Body of pancreas (tissue), 4 donors: ENCODE measurements at regions not wholly inside any gene's neighbourhood (a gene's known extent, or its start where the extent isn't known, plus 50 kb on each side); places are given as distances from the start of the nearest gene placed in this dataset.

ENCODE experiments used
- POLR2A ChIP-seq, 3 donors: fragments of 450-650 bp; IDR thresholded peaks; one replicate each; pipeline ENCODE4 v1.6.1; 2016; ENCODE audit warnings: antibody characterized with exemption in 3 of 3, mild to moderate bottlenecking in 2 of 3
- TF ChIP-seq, protein P1 (sequence below), 7 experiments: fragments of 450-650 bp in 4 of 7; fragments of 200-600 bp in 3 of 7; sonication (generic) in 3 of 7; IDR thresholded peaks; one replicate each; pipeline ENCODE4 v1.5.1; 2016 to 2019; ENCODE audit warnings: antibody characterized with exemption in 7 of 7

- TF ChIP-seq, protein P1, sequence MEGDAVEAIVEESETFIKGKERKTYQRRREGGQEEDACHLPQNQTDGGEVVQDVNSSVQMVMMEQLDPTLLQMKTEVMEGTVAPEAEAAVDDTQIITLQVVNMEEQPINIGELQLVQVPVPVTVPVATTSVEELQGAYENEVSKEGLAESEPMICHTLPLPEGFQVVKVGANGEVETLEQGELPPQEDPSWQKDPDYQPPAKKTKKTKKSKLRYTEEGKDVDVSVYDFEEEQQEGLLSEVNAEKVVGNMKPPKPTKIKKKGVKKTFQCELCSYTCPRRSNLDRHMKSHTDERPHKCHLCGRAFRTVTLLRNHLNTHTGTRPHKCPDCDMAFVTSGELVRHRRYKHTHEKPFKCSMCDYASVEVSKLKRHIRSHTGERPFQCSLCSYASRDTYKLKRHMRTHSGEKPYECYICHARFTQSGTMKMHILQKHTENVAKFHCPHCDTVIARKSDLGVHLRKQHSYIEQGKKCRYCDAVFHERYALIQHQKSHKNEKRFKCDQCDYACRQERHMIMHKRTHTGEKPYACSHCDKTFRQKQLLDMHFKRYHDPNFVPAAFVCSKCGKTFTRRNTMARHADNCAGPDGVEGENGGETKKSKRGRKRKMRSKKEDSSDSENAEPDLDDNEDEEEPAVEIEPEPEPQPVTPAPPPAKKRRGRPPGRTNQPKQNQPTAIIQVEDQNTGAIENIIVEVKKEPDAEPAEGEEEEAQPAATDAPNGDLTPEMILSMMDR (IDR thresholded peaks at IDR 0.05), result no peak
- TF ChIP-seq POLR2A (IDR thresholded peaks at IDR 0.05), result no peak
Observed at GRCh38 chrX:18065956-18066355, 154.7 kb downstream of the BEND2 start.
